Kasumi-1 (cell line): ENCODE measurements at regions not wholly inside any gene's neighbourhood (a gene's known extent, or its start where the extent isn't known, plus 50 kb on each side); places are given as distances from the start of the nearest gene placed in this dataset.
"Not testable (repeated sequence)": the region's sequence is repeated elsewhere in the genome, so short reads cannot be mapped to it uniquely, and the experiment has no call there.

ENCODE experiments used
- DNase-seq, 2 experiments: peaks; one replicate each; lab custom pipeline; 2025; lab: John Stamatoyannopoulos, UW

DNA sequence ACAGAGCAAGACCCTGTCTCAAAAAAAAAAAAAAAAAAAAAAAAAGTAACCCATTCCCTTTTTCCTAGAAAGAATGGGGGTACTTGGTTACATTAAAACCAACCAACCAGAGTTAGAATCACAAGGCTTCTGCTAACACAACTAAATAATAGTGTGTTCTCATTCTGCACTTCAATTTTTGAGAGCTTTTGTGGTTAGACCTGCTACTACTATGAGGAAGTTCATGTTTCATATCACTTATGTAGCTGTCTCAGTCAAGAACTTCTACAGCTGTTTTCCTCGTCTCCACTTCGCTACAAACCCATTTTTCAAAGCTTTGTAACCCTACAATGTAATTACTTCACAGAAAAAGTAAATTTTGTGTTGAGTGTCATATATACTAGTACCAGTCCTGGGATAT, 58.3 kb downstream of the PDHA2 start:
- DNase-seq: peak; percentile 72 to 84

DNA sequence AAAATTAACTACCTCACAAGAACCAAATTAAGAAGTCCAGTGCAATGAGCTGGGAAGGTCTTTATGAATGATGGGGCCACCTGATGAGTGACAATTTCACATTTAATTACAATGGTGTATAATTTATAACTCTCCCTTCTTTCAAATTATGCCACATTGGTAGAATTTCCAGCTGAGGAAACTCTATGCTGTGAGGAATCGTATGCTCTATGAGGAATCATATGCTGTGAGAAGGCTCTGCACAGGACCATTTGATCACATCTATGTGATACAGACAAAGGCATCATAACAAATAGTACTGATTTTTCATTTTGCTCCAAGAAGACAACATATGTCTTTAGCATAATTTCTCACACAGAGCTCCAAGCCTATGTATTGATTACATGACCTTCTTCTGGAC, 69.3 kb downstream of the PDHA2 start:
- DNase-seq: no peak

DNA sequence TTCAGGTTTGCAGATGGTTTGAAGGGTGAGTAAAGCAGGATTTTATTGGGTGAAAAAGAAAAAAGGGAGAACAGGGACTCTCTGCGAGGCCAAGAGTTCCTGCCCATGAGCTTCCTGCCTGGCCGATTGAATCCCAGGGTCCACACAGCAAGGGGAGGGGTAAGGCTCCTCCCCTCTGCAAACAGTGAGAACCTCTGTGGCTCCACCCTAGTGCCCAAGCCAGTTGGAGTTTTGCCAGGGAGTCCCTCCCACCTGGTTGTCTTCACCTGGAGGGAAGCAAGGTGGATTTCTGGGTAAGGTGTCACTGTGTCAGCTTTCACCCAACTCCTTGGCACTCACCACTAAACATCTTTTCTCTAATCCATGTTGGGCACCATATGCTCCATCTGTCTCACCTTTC, 70.9 kb downstream of the PDHA2 start:
- no peak for DNase-seq

DNA sequence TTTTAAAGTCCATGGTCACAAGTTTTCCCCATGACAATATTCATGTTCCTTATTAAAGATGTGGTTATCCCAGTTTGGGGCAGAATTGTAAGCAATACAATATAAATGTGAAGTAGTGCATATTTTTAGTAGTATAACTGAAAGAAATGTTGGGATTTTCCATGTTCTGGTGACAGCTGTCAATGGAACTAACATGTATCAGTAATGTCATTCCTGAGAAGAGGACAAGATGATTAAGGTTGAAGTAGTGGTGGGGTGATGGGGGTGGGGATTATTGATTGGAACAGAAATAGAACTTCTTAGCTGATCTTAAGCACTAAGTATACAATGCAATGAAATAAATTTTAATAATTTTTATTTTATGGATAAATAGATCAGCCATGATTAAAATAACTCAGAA, 81.6 kb downstream of the PDHA2 start:
- DNase-seq: no peak

DNA sequence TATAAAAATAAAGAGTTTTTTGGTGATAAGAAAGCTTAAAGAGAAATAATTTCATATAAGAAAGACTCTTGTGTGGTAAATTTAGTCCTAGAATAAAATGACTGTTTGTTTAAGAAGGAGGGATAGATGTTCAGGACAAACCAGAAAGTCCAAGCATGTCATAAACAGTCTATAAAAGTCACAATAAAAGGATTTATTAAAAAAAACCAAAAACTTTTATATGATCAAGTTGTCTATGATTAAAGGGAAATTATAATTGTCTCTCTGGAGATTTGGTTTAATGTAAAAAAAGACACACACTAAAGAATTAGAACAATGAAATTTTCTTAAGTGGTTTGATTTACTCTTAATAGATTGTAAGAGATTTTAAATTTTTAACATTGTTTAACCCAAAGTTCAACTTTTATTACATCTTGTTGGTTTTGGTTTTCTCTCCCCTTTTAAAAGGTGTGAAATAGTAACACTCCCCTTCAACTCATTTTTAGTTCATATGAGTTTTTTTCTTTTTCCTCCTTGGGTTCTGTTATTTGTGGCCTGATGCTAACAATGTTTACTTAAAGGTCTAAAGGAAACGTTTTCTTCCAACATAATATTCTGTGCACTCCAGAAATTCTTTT, 89.7 kb downstream of the PDHA2 start:
- no peak for DNase-seq

DNA sequence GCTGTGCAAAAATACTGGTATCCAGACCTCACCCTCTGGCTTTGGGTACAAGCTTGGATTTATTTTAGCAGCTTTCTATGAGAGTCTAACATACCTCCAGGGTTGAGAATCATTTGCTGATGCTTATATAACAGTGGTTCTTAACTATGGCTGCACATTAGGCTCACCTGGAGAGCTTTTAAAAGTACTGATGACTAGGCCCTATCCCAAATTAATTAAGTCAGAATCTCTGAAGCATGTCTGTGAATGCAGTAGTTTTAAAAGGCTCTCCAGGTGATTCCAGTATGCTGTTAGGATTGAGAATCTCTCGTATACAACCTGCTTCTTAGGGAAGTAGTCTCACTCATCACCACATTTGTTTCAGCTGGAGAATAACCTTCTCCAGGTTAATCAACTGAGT, 99.2 kb downstream of the PDHA2 start:
- DNase-seq: no peak

DNA sequence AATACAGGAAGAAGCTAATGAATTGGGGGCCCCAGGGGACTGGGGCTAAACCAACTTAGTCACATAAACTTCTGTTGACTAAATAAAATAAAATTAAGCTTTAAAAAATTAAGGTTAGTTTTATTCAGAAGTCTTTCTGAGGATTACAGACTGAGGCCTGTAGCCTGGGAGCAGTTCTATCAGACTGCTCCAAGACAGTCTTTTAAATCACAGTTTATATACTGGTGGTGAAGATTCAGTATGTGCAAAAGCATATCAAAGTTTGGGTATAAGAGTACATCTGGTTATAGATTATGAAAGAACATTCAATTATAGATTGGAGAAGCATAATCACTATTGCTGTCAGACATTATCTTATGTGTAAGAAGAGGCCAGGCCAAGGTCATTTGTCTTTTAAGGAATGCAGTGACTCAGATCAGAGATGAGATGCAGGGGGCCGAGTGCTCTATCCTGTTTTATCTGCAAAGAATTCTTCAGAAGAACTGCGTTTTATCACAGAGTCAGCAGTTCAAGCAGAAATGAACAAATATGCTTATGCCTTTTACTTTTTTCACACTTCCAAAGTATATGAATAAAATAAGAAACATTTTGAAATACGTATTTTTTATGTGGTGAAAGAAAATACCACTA, 109.4 kb downstream of the PDHA2 start:
- no peak for DNase-seq

DNA sequence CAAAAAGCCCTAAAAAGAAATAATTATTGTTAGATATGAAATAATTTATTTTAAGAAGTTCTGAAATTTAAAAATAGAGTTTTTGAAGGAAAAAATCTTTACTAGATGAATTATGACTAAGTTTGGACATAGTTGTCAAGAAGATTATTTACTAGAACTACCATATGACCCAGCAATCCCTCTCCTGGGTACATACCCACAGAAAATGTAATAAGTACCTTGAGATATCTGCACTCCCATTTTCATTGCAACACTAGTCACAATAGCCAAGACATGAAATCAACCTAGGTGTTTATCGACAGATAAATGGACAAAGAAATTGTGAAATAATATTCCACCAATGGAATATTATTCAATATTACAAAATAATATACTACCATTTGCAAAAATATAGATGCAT, 109.9 kb downstream of the PDHA2 start:
- DNase-seq: no peak

DNA sequence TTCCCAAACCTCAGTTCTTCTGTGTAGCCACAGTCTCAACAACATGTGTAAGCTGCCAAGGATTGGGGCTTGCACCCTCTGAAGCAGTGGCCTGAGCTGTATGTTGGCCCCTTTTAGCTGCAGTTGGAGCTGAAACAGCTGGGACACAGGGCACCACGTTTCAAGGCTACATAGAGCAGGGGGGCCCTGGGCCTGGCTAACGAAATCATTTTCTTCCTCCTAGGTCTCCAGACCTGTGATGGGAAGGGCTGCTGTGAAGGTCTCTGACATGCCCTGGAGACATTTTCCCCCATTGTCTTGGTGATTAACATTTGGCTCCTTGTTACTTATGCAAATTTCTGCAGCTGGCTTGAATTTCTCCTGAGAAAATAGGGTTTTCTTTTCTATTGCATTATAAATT, 112.6 kb downstream of the PDHA2 start:
- not testable (repeated sequence) for DNase-seq

DNA sequence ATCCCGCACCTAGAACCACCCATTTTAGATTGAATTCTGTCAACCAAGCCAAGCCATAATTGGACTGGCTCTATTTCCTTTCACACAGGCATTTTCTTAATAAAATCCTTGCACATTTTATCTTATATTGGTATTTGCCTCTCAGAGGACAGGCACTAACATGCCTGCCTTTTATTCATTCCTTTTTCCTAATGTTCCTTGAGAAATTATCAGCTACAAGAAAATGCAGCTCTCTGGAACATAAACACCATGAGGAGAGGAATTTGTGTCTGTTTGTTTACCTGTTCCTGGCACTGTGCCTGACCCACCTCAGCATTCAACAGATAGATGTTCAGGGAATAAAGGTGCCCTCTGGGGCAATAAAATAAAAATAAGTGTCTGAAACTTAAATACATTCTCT, 116.2 kb downstream of the PDHA2 start:
- no peak for DNase-seq

DNA sequence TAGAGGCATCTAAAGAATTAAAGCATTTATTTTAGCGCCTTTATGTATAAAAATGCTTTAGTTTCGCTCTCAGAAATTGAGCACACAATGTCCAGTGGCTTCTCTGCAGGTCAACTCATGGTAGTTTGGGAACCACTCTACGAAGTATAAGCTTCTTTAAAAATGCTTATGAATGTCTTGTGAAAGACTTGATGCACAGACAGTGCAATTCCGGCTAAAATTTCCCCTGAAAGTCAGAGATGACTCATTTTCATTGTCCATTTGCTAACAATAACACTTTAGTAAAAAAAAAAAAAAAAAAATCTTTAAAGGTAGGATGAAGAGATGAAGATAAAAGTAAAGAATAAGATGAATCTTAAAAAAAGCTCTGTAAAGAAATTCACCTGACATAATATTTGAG, 117.2 kb downstream of the PDHA2 start:
- no peak for DNase-seq

DNA sequence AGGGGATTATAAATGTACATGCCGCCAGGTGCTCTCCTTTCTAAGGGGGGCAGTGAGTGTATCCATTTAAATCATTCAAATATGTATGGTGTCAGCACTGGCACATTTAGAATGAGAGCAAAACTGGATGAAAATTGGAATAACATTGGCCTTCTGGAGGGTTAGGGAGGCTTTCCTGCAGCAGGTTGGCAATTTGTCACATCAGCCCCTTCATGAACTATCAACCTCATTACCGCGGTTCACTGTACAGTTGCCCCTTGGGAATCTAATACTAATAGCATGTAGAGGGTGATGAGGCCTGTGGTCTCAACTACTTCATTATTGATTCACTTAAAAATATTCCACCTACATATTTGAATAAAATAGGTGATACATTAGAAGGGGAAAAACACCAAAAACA, 117.9 kb downstream of the PDHA2 start:
- DNase-seq: no peak

DNA sequence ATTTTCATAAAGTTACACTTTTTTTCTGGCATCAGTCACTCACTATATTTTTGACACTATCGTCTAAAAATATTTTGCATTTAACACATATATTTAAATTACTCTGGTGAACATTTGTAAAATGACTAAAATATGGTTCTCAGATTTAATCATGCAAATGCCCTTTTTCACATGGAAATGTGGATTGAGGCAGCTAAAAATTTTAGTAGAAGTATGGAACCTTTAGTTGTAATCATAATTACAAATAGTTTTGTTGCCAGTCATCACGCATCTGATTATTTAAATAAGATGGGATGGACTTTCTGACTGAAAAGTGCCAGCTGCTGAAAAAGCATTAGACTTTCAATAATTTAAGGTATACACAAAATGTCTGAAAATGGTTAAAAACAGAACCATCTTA, 119.3 kb downstream of the PDHA2 start:
- no peak for DNase-seq

DNA sequence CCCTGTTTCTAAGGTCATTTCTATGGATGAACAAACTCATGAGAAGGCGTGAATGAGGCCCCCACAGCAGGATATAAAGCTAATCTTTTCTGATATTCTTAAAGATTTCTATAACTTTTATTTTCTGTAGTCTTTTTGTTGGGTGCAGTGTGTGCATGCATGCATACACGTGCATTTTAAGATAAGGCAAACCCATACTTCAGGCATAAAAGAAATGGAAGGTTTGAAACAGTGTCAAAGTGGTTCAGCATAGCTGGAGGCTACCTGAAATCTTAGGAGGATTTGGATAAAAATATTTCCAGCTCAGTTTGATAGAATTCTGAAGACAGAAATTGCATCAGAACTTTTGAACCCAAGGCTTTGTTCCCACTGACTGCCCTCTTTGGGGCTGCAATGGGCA, 119.7 kb downstream of the PDHA2 start:
- DNase-seq: no peak

DNA sequence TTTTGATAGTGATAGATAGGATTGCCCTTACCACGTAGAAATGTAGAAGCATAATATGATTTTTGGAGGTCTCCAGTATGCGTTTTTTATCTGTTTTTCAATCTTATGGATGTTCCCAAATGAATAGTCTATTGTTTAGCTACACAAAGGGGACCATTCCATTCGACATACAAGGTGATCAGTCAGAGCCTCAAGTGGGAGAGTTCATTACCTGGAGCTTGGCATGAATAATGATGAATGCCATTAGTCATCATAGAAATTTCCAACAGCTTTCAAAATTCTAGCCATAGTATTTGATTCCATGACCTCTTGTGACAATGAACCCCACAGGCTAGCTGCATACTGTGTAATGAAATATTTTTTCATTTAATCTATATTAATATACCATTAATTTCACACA, 123.6 kb downstream of the PDHA2 start:
- DNase-seq: no peak

DNA sequence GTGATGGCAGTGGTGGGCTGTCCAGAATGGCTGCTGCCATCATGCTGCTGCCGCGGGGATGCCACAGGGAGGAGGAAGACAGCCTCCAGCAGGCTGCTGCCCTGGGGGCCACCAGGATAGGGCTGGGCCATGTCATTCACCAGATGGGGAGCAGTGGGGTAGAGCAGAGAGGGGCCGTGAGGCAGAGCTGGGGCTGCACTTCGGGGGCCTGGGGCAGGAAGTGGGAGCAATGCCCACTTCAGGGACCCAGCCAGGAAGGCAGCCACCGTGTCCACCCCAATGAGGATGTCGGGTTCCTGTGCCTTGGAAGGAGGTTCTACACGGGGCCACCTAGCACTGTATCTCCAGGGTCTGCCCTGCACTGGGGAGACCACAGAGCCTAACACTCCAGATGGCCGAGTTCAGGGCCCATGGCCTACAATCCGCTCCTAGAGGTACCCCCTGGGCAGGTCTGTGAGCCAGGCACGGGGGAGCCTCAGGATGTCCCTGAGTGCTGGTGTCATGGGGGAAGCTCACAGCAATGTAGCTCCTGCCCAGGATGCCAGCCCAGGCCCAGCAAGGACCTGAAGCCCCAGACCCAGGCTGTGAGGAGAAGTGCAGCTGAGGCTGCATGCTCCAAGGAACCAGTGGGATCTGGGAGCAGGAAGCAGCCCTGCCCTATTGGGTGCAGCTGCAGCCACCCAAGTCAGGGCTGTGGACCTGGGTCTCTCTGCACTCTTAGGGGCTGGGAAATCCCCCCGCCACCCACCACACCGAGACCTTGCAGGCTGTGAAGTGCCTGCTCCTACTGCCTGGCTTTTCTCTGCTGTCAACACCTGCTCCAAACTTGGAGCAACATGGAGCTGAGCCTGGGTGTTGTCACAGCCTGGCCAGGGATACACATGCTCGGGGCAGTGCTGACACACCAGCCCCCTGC, 140.3 kb downstream of the PDHA2 start:
- no peak for DNase-seq

DNA sequence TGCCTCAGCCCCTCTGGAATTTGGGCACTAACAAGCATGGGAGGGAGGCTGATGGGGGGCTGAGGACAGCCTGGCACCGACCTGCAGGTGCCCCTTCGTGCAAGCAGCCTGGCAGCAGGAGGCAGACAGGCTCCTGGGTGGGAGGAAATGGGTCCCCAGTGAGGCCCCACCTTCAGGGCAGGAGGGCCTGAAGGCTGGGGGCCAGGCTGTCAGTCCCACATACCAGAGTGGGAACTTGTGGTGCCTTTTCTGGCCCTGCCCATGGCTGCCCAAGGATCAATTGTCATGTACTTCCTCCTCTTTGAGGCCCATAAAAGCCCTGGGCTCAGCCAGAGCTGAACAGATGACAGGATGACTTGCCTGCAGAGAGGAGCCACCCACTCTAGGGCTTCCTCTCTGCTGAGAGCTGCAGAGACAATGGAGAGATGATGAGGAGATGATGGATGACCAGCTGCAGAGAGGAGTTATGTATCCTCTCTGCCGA, 141.0 kb downstream of the PDHA2 start:
- no peak for DNase-seq

DNA sequence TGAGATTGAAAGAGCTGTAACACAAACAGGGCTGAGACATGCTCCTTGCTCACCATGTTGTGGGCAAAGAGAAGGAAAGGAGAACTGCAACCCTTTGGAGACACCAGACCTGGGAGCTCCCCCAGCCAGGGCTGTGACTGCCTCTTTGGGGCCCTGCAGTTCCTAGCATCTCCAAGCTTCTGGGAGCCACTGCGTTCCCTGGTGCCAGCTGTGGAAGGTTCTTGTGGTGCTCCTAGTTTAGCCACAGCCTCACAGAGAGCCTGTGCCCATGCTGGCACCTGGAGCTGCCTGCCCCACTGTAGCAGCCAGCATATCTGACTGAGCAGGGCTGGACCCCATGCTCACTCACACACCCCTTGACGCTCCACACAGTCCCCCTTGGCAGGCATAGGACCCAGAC, 141.7 kb downstream of the PDHA2 start:
- no peak for DNase-seq

DNA sequence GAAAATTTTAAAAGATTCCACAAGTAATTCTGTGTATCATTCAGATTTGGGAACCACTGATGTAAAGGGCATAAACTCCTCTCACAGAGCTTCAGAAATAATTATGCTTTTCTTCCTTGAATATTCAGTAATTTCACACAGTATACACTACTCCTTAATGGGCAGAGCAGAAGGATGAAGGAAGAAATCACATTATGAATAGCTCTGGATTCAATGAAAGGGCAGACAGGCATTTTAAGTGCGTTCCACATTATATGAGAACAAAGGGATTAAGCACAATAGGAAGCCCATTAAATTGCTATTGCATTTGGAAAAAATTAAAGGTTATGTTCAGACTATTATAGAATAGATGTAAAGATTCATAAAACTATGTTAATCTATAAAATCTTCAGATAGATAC, 142.6 kb downstream of the PDHA2 start:
- DNase-seq: no peak

DNA sequence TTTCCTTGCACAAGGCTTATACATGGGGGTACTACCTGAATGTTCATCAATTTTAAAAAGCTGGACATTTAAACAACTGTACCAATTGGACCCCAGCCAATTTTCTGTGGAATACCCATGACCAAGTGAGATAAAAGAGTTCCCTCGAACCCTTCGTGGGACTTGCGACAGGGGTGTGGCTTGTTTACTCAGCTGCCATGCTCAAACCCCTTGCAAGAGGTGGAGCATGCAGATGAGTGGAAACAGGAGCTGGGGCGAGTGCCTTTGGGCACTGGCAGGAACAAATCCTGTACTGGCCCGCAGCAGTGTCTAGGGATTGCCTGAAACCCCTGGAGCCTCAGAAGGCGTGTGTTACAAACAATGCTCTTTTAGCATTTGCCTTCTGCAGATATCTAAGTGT, 144.2 kb downstream of the PDHA2 start:
- no peak for DNase-seq

DNA sequence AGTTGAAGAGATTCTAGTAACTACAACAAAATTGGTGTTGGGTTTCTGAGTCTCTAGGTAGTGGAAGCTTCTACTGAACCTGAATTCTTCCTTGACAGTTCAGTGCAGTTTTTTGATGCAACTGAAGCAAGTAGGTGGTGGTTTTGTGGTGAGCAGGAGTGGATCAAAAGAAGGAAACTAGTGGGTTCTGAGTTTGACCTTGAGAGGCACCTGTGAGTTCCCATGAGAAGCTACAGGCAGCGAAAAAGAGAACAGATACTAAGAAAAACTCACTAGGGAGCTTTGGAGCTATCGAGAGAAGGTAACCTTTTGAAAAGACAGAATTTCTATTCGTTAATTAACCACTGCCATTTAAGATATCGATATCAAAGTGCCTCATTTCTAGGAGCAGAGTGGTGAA, 145.2 kb downstream of the PDHA2 start:
- no peak for DNase-seq

DNA sequence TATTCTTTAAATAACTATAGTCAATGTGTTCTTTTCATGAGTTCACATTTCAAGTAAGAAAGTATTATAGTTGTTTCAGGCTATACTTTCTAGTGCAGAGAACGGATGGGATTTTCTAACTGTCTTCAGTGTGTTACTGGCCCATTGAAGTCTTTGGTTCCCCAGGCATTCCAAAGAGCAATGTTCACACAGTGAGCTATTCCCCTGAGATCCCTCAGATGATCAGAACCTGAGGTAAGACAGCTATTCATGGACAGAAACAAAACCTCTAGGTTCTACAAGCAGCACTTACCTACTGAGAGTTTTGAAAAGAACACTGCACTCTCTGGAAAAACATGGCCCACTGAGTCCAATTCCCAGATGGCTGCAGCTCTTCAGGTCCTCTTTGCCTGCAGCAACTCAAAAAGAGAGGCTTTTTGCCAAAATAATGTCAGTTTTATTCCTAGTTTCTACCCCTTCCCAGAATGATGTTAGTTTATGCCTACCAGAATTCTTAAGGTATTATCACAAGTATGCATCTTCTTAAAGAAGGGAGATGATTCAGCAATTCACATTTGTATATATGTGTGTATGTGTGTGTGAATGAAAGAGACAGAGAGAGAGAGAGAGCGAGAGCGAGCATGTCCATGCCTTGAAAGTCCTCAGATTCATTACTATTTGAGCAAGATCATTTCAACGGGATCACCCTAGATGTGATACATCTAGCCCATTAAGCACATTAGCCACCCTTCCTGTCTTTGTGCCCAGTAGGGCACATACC, 146.1 kb downstream of the PDHA2 start:
- no peak for DNase-seq
